ENCODE measurements at regions not wholly inside any gene's neighbourhood (a gene's known extent, or its start where the extent isn't known, plus 50 kb on each side); places are given as distances from the start of the nearest gene placed in this dataset.

DNA sequence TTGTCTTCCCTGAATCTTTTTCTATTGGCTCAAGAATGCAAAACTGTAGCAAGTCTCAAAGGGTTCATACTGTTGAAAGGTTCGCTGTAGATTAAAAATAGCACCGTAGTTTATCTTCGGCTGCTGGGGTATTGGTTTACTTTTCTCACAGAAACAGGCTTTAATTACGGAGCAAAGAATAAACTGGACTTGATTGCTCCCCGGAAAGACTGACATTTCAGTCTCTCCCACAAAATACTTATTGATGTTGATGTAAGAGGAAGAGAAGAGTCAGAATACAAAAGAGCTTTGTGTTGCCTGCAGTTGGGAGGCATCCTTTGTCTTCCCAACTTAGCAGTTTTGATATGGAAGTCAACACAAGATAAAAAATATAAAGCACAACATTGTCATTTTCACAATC, 183.9 kb upstream of the DMAC1 start:
- Histone ChIP-seq H2AK5ac (ENCODE audit: low read depth, low read length) (no peak overlapping the region), H4K8ac (ENCODE audit: extremely low read depth, insufficient read depth, low read length) (no peak overlapping the region), H3K4ac (replicated peaks; ENCODE audit: insufficient read length, low read depth, low read length) (no peak overlapping the region), H3K23ac (ENCODE audit: insufficient read length) (no peak overlapping the region), H3K4me1 (replicated peaks in 1 of 4; ENCODE audit: control insufficient read depth in 3 of 4, insufficient read depth in 4 of 4, low read length in 3 of 4) (peaks cover 0 to 2% (median under 1%) of the 10 kb centered on the region in 4 experiments; a peak in 3 of 7 replicates), H3K36me3 (ENCODE audit: control insufficient read depth in 2 of 4, insufficient read depth in 4 of 4, low read length in 3 of 4) (no peaks in the 10 kb centered on the region), H2BK120ac (replicated peaks; ENCODE audit: low read depth, low read length) (no peak overlapping the region), H3K79me1 (ENCODE audit: low read depth, low read length) (no peaks in the 10 kb centered on the region), H3K9me3 (ENCODE audit: insufficient read depth in 2 of 2, low read depth in 1 of 2, low read length in 1 of 2) (no peaks in the 10 kb centered on the region), H3K23me2 (ENCODE audit: low read depth, low read length) (no peaks in the 10 kb centered on the region), H4K5ac (ENCODE audit: insufficient read length, low read depth, low read length) (no peak overlapping the region), H3K79me2 (ENCODE audit: control insufficient read depth in 1 of 2, insufficient read depth in 2 of 2, low read length in 2 of 2) (no peaks in the 10 kb centered on the region), H2BK15ac (ENCODE audit: low read length) (no peak overlapping the region), H3K14ac (ENCODE audit: insufficient read length) (no peak overlapping the region), H3K56ac (replicated peaks; ENCODE audit: insufficient read length, low read depth, low read length) (no peak overlapping the region), H3K9ac (replicated peaks in 1 of 4; ENCODE audit: extremely low read depth in 1 of 4, low read depth in 3 of 4, low read length in 3 of 4) (no peak overlapping the region), H4K20me1 (replicated peaks in 1 of 2; ENCODE audit: control insufficient read depth in 1 of 2, insufficient read depth in 2 of 2, low read length in 2 of 2) (no peaks in the 10 kb centered on the region), H4K91ac (replicated peaks; ENCODE audit: insufficient read length, low read length) (no peak overlapping the region), H2AFZ (ENCODE audit: low read length) (no peak overlapping the region), H2BK20ac (ENCODE audit: low read length) (no peak overlapping the region), H3K4me3 (ENCODE audit: extremely low read depth in 1 of 4, insufficient read depth in 2 of 4, low read depth in 3 of 4, low read length in 4 of 4) (no peak overlapping the region), H3K18ac (ENCODE audit: extremely low read depth, low read length) (no peak overlapping the region), H2BK5ac (ENCODE audit: low read depth, low read length) (no peak overlapping the region), H2BK12ac (ENCODE audit: low read depth, low read length) (no peak overlapping the region), H3K27ac (ENCODE audit: low read depth, low read length) (no peak overlapping the region), H3K27me3 (replicated peaks in 1 of 4; ENCODE audit: control insufficient read depth in 3 of 4, extremely low read depth in 1 of 4, insufficient read depth in 3 of 4, low read length in 3 of 4) (no peaks in the 10 kb centered on the region), H3K4me2 (ENCODE audit: insufficient read depth in 1 of 2, low read depth in 2 of 2, low read length in 2 of 2) (no peak overlapping the region)
- POLR2A ChIA-PET (ENCODE audit: partially characterized antibody), result no interaction called here
- FAIRE-seq, result no peak
- 83% methylated on average over 5 of the region's 5 CpGs; no CpG with 5 or more reads in 1 of the 2 experiments for WGBS, 2 experiments (ENCODE audit: extremely low coverage in 1 of 2, insufficient coverage in 1 of 2, insufficient read length in 1 of 2, insufficient replicate concordance in 2 of 2, low coverage in 1 of 2, low lambda C conversion rate in 2 of 2, missing lambda C conversion rate in 1 of 2)
- no peak for DNase-seq (ENCODE audit: low read depth in 1 of 2, low spot score in 2 of 2)
- CTCF ChIA-PET (ENCODE audit: partially characterized antibody), result interaction anchor here (1.1 kb wide), 1 partner anchor 23 kb away, joined by 3 read pairs; no protein-coding TSS in a partner anchor
- TF ChIP-seq SP1 (IDR thresholded peaks at IDR 0.05; ENCODE audit: low read depth, low read length) (no peak), NANOG (IDR thresholded peaks at IDR 0.05; ENCODE audit: insufficient read depth, low read depth, low read length, poor library complexity, severe bottlenecking) (no peak), SIN3A (conservative IDR thresholded peaks at IDR 0.05 in 1 of 2, IDR thresholded peaks at IDR 0.05 in 1 of 2; ENCODE audit: low read depth in 1 of 2, low read length in 2 of 2) (no peak)
